ENCODE measurements at regions not wholly inside any gene's neighbourhood (a gene's known extent, or its start where the extent isn't known, plus 50 kb on each side); places are given as distances from the start of the nearest gene placed in this dataset.

GRCh38 chr6:108768792-108769524 lies 79.3 kb upstream of the ARMC2 start:
- no peak for TF ChIP-seq ZFX (IDR thresholded peaks at IDR 0.05; ENCODE audit: borderline replicate concordance)
- H3K27ac ChIP-seq = no peak overlapping the region

DNA sequence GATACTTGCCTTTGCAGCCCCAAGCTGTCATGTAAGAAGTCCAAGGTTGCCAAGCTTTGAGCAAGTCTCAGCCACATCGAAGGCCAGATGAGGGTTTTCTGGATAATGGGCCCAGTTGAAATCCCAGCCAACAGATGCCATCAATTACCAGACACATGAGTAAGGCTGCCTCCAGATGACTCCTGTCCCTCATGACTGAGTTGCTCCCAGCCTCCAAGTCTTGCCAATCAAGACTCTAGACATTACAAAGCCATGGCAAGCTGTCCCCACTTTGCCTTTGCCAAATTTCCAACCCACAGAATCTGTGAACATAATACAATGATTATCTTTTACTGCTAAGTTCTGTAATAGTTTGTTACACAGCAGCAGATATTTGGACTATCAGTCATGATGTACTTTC lies 76.8 kb upstream of the ARMC2 start:
- no peak for TF ChIP-seq ZFX (IDR thresholded peaks at IDR 0.05; ENCODE audit: borderline replicate concordance)
- TF ChIP-seq, protein P1, sequence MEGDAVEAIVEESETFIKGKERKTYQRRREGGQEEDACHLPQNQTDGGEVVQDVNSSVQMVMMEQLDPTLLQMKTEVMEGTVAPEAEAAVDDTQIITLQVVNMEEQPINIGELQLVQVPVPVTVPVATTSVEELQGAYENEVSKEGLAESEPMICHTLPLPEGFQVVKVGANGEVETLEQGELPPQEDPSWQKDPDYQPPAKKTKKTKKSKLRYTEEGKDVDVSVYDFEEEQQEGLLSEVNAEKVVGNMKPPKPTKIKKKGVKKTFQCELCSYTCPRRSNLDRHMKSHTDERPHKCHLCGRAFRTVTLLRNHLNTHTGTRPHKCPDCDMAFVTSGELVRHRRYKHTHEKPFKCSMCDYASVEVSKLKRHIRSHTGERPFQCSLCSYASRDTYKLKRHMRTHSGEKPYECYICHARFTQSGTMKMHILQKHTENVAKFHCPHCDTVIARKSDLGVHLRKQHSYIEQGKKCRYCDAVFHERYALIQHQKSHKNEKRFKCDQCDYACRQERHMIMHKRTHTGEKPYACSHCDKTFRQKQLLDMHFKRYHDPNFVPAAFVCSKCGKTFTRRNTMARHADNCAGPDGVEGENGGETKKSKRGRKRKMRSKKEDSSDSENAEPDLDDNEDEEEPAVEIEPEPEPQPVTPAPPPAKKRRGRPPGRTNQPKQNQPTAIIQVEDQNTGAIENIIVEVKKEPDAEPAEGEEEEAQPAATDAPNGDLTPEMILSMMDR (IDR thresholded peaks at IDR 0.05) = no peak
- H3K27ac ChIP-seq = no peak overlapping the region

DNA sequence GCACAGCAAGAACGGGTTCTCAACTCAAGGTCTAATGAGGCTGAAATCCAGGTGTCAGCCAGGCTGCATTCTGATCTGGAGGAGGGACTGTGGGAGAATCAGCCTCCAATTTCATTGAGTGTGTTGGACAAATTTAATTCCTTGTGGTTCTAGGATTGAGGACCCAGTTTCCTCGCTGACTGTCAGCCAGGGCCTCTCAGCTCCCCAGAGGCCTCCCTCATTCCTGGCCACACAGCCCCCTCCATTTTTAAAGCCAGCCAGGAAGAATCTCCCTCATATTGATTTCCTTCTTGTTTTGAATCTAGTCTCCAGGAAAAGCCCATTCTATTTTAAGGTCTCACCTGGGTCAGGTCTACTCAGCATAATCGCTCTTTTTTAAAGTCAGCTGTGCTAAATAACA lies 73.7 kb upstream of the ARMC2 start:
- no peak overlapping the region for H3K27ac ChIP-seq
- TF ChIP-seq ZFX (IDR thresholded peaks at IDR 0.05; ENCODE audit: borderline replicate concordance) = no peak
- TF ChIP-seq, protein P1 (IDR thresholded peaks at IDR 0.05) = no peak

DNA sequence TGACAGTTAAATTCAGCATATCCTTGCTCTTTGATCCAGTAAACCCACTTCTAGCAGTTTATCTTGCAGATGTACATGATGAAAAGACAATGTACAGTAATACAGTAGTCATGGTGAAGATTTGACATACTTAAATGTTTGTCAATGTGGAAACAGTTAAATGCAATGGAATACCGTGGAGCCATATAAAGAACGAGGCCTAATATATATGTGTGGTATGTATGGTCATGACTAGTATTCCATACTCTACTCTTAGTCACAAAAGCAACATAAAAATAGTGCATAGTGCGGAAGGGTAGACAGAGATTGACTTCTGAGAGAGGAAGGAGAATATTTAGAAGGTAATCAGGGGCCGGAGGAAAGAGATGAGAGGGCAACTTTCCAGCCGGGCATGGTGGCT lies 70.7 kb upstream of the ARMC2 start:
- no peak for TF ChIP-seq ZFX (IDR thresholded peaks at IDR 0.05; ENCODE audit: borderline replicate concordance)
- TF ChIP-seq, protein P1 (IDR thresholded peaks at IDR 0.05) = no peak
- no peak overlapping the region for H3K27ac ChIP-seq

- TF ChIP-seq, protein P1 (IDR thresholded peaks at IDR 0.05) = no peak
- no peak for TF ChIP-seq ZFX (IDR thresholded peaks at IDR 0.05; ENCODE audit: borderline replicate concordance)
- H3K27ac ChIP-seq = no peak overlapping the region
These were observed 69.6 kb upstream of the ARMC2 start for GRCh38 chr6:108778421-108779186.

GRCh38 chr6:108779536-108780275 lies 68.5 kb upstream of the ARMC2 start:
- H3K27ac ChIP-seq = no peak overlapping the region
- no peak for TF ChIP-seq ZFX (IDR thresholded peaks at IDR 0.05; ENCODE audit: borderline replicate concordance)
- TF ChIP-seq, protein P1 (IDR thresholded peaks at IDR 0.05) = no peak

GRCh38 chr6:108780784-108781183 lies 67.4 kb upstream of the ARMC2 start:
- no peak overlapping the region for H3K27ac ChIP-seq
- TF ChIP-seq, protein P1 (IDR thresholded peaks at IDR 0.05) = no peak
- no peak for TF ChIP-seq ZFX (IDR thresholded peaks at IDR 0.05; ENCODE audit: borderline replicate concordance)
